ENCODE measurements at regions not wholly inside any gene's neighbourhood (a gene's known extent, or its start where the extent isn't known, plus 50 kb on each side); places are given as distances from the start of the nearest gene placed in this dataset.
A peak's percentile ranks its signal among the peaks of the same experiment; 100 is the strongest.
"Not testable (repeated sequence)": the region's sequence is repeated elsewhere in the genome, so short reads cannot be mapped to it uniquely, and the experiment has no call there.

DNA sequence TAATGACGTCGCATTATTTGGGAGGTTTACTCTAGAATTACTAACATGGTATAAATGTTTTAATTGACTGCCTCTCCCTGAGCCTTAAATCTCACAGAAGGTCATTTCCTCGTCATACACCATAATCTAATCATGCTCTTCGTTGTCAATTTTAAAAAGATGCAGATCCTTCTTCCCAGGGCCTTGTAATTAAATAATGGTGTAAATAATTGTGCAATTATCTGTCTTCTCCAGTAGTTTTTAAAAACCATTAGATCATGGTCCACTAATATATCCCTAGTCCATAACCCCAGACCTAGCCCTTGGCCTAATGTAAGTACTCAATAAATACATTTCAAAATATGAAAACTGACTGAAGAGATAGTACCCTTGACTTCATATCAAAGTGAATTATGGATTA, 181.5 kb upstream of the GNAI1 start:
- no peak for DNase-seq (ENCODE audit: low spot score)

DNA sequence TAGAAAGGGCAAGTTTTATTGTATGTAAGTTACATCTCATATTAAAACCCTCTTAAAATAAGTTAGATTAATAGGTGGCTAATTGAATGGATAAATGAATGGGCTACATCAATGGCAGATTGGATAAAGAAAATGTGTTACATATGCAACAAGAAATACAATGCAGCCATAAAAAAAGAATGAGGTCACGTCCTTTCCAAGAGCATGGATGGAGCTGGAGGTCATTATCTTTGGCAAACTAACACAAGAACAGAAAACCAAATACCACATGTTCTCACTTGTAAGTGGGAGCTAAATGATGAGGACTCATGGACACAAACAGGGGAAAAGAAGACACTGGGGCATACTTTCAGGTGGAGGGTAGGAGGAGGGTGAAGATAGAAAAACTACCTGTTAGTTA, 182.2 kb upstream of the GNAI1 start:
- DNase-seq (ENCODE audit: low spot score), result no peak

GRCh38 chr7:79951415-79951814, 183.2 kb upstream of the GNAI1 start:
- no peak for DNase-seq (ENCODE audit: low spot score)

GRCh38 chr7:79949778-79950177, 184.9 kb upstream of the GNAI1 start:
- DNase-seq (ENCODE audit: low spot score), result no peak

GRCh38 chr7:79936281-79936983, 198.2 kb upstream of the GNAI1 start:
- no peak for DNase-seq (ENCODE audit: low spot score)

DNA sequence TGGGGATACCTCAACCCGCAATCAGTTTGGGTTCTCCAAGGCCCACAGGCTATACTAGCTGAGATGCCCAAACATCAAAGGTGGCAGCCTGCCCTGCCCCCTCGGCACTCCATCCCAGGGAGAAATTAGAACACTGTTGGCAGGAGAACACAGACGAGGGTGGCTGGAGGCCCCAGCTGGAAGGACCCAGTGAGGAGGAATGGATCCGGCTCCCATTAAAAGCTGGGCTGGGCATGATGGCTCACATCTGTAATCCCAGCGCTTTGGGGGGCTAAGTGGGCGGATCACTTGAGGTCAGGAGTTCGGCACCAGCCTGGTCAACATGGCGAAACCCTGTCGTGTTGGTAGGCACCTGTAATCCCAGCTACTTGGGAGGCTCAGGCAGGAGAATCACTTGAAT, 199.9 kb upstream of the GNAI1 start:
- DNase-seq (ENCODE audit: low spot score), result no peak

GRCh38 chr7:79933144-79933543, 201.5 kb upstream of the GNAI1 start:
- no peak for DNase-seq (ENCODE audit: low spot score)

GRCh38 chr7:79930604-79931003, 204.0 kb upstream of the GNAI1 start:
- no peak for DNase-seq (ENCODE audit: low spot score)

DNA sequence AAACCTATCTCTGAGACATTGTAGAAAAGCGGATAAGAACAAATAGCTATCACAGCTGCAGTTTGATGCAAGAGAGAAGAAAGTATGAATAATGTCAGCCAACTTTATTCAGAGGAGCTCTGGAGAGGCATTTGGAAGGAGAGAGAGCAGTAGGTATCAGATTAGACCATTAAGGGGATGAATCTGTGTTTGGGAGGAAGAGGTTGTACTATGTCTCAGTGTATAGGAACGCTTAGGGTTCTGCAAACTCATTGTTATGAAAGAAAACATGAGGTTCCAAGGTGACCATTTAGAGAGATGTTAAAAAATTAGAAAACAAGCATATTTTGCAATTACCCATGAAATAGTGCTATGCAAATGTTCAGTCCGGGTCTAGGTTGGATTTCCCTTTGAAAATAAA, 207.5 kb upstream of the GNAI1 start:
- no peak for DNase-seq (ENCODE audit: low spot score)

- DNase-seq (ENCODE audit: low spot score), result no peak
Measured at GRCh38 chr7:79923953-79924352, 210.7 kb upstream of the GNAI1 start.

- no peak for DNase-seq (ENCODE audit: low spot score)
Measured at GRCh38 chr7:79922894-79923293, 211.7 kb upstream of the GNAI1 start.

DNA sequence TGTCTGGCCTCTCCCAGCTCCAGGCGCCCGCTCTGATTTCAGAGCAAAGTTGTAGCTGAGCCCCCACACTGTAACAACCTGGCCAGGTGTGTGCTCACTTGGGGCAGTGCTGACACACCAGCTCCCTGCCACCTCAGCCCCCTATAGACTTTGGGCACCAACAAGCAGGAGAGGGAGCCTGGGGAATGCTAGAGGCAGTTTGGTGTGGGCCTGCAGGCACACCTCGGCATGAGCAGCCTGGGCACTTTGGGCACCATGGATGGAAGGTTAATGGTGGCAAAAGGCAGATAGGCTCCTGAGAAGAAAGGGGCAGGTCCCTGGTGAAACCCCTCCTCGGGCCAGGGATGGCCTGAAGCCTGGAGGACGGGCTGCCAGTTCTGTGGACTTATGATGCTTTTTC, 212.7 kb upstream of the GNAI1 start:
- no peak for DNase-seq (ENCODE audit: low spot score)

GRCh38 chr7:79918632-79919031, 216.0 kb upstream of the GNAI1 start:
- not testable (repeated sequence) for DNase-seq (ENCODE audit: low spot score)

- not testable (repeated sequence) for DNase-seq (ENCODE audit: low spot score)
Measured at GRCh38 chr7:79915346-79915745, 219.3 kb upstream of the GNAI1 start.

GRCh38 chr7:79912213-79912633, 222.4 kb upstream of the GNAI1 start:
- no peak for DNase-seq (ENCODE audit: low spot score)

- no peak for DNase-seq (ENCODE audit: low spot score)
Measured at GRCh38 chr7:79911420-79911819, 223.2 kb upstream of the GNAI1 start.

- DNase-seq (ENCODE audit: low spot score), result no peak
Measured at GRCh38 chr7:79909176-79909575, 225.5 kb upstream of the GNAI1 start.

DNA sequence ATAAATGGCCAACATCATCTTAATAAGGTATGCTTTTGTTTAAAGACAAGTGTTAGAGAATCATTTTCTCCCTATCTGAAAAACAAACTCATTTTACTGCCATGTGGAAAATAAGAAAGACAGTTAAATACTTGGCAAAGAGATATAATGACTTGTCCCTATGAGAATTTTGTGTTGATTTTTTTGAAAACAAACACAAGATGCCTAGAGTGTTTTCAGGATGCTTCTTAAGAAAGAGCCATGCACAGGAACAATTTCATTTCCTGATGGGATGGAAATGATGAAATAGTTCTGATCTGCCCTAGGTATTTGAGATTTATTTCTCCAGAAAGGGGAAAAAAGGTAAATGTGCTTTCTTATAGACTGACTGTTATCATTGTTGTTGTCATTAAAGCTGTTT, 237.5 kb upstream of the GNAI1 start:
- DNase-seq (ENCODE audit: low spot score), result no peak

GRCh38 chr7:79893991-79894390, 240.6 kb upstream of the GNAI1 start:
- DNase-seq (ENCODE audit: low spot score), result peak; percentile 19

DNA sequence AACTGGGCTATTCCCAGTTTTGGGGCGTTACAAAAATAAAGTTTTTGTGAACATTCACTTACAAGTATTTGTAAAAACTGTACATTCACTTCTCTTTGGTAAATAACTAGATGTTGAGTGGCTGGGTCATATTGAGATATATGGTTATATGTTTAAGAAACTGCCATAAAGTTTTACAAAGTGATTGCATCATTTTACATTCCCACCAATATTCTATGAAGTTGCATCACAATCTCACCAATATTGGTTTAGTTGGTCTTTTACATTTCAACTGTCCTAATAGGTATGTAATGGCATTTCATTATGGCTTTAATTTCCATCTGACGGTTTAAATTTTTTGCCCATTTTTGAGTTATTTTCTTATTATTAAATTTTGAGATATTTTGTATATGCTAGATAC, 251.7 kb upstream of the GNAI1 start:
- DNase-seq (ENCODE audit: low spot score), result no peak

- DNase-seq (ENCODE audit: low spot score), result no peak
Measured at GRCh38 chr7:79880312-79880711, 254.3 kb upstream of the GNAI1 start.

DNA sequence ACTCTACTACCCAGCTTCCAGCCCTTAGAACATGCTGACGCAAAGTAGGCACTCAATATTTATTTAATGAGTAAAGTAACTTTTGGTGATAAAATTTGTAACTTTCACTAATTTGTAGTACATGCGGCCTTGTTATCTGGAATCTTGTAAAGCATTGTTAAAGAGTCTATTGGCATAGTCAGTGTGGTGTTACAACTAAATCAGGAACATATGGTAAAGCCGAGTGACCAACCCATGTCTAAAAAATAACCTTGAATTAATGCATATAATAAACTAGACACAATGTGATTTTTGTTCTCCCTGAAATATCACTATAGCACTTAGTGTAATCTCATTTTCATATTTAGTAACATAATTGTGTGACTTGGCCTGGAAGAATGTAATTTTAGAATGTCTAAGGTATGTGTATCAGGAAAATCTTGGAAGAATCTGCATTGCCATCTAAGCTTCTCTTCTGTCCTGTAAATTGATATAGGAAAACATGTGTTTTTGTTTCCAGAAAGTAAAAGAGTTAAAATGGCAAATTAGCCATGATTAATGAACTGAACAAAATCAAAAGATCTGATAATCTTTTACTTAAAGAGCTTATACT, 256.7 kb upstream of the GNAI1 start:
- no peak for DNase-seq (ENCODE audit: low spot score)

DNA sequence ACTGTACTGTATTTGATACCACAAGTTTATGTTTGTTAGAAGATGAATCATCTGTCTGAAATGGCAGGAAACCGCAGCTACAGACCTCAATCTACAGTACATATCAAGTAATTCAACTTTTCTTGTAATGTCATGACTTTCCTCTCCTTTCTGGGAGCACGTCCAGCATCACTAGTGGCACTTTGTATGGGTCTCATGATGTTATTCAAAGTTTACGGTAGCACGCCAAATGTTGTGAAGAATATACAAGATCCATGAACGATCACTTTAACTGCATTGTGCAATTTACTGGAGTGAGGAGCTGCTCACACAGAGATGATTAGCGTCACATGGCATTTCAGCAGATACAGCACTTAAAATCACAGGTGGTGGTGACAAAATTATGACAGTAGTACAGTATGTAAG, 257.8 kb upstream of the GNAI1 start:
- no peak for DNase-seq (ENCODE audit: low spot score)

- DNase-seq (ENCODE audit: low spot score), result no peak
Measured at GRCh38 chr7:79874797-79875196, 259.8 kb upstream of the GNAI1 start.

Measured in umbilical cord (tissue), 1 donor.